ENCODE measurements at regions not wholly inside any gene's neighbourhood (a gene's known extent, or its start where the extent isn't known, plus 50 kb on each side); places are given as distances from the start of the nearest gene placed in this dataset.
"Not testable (repeated sequence)": the region's sequence is repeated elsewhere in the genome, so short reads cannot be mapped to it uniquely, and the experiment has no call there.

DNA sequence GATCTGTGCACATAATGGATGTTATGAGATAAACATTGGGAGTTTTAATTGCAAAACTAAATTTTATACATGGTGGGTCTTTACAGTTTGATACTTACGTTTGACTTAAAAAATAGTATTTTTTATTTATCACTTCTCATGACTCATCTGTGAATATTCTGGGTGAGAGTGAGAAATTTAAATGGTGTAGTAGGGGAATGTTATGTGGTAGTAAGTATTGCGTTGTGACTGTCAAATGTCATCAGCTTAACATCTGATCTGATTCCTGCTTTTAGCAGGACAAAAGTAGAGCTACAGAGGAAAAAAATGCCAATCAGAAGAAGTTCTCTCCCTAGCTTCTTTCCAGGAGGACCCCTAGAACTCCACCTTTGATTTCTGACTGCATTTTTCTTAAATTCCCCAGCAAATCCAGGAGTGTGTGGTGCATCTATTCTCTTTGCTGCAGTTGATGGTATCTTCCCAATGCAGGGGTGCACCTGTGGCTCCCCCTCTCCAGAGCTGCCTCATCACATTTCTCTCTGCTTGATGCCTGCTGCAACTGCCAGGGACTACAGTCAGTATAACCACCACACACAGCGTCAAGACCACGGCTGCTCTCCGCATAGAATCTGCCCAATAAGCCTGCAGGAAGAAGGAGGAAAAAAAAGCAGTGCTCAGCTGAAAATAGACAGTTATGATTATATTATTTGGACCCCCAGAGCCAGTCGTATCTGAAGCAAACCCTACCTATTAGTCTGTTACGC, 151.3 kb upstream of the THUMPD2 start:
- DNase-seq, result no peak

DNA sequence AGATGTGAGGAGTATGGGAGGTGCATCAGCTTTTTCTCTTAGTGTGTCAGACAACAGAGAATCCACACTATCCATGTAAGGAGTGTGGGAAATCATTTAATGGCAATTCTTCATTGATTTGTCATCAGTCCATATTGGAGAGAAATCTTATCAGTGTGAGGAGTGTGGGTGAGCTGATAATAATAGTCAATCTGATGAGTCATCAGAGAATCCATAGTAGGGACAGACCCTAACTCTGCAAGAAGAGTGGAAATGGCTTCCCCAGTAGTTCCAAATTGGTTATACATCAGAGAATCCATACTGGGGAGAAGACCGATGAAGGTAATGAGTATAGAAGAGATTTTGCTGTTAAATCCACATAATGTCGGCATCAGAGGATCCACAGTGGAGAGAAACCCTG, 150.5 kb upstream of the THUMPD2 start:
- no peak for DNase-seq

DNA sequence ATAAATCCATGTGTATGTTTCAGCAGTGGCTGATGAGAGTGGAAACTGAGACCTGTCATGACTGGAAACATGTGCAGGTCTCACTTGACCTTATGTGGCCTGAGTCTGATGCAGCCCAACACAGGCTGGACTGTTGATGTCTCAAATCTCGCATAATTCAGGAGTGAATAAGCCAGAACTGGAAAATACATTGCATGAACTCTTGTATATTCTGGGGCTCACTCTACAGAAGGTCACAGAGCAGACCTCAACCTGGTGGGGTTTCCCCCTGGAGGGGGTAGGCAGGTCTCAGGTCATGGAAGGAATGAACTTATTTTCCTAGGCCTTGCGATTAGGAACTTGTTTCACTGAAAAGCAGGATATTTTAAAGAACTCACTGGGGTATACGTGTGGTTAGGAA, 146.3 kb upstream of the THUMPD2 start:
- DNase-seq, result no peak

DNA sequence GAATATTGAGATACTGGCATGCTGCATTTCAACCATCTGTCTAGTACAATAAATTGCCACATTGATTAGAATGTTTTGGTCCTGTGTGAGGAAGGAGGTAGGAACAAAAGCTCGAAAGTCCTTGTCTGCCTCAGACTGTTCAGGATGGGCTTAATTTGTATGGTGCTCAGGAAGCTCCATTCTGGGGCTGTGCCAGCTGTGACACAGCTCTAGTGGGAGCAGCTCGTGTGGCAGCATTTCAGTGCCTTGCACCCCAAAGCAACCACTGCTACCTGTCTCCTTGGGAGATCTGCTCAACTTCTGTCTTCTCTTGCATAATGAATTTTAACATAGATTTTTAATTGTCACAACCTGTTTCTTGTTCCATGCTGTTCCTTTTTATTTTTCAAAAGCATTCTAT, 144.4 kb upstream of the THUMPD2 start:
- no peak for DNase-seq

DNA sequence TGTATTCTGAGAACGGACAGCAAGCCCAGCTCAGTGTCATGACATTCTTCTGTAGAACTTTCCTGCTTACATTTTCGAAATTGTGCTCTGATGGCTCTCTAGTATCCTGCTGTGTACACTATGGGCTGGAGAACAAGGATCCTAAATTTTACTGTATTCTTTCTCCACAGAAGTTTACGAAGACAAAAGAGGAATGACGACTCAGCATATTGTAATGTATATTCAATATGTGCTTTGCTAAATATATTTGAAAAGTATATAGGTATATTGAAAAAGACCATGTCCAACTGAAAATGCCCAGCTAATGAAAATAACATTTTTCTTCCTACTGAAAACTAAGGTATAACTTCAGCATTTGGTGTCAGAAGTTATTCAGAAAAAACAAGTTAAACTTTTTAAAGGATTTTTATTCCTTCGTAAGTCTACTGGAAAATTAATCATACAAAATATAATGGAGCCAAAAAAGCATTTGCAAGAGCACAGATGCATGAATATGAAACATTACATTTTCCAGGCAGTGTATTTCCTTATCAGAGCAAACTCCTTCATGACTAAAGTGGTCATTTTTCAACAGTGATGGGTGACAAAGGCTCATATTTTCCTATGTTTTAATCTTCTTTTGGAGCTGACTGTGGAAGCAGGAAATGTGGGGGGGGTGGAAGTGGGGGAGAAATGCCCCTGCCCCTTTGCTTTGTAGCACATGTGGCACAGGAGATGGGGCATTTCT, 143.8 kb upstream of the THUMPD2 start:
- DNase-seq, result no peak

DNA sequence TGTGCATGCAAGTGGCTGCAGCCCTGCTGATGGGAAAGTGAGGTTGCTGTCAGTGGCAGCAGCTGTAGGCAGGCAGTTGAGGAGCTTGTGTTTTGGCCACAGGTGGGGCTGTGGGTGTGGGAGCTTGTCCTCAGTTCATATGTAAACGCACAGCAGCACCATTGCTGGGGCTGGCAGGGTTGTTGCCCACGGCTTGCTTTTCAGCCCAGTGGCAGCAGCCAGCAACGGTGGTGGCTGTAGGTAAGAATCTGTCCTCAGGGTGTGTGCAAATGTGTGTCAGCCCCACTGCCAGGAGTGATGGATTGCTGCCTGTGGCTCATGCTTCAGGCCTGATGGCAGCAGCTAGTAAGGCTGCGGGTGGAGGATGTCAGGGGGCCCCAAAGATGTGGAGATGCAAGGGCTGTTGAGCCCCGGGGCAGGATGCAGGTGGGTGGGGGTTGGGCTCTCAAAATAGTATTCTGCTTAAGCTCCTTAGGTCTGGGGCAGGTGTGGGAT, 141.3 kb upstream of the THUMPD2 start:
- DNase-seq, result no peak

DNA sequence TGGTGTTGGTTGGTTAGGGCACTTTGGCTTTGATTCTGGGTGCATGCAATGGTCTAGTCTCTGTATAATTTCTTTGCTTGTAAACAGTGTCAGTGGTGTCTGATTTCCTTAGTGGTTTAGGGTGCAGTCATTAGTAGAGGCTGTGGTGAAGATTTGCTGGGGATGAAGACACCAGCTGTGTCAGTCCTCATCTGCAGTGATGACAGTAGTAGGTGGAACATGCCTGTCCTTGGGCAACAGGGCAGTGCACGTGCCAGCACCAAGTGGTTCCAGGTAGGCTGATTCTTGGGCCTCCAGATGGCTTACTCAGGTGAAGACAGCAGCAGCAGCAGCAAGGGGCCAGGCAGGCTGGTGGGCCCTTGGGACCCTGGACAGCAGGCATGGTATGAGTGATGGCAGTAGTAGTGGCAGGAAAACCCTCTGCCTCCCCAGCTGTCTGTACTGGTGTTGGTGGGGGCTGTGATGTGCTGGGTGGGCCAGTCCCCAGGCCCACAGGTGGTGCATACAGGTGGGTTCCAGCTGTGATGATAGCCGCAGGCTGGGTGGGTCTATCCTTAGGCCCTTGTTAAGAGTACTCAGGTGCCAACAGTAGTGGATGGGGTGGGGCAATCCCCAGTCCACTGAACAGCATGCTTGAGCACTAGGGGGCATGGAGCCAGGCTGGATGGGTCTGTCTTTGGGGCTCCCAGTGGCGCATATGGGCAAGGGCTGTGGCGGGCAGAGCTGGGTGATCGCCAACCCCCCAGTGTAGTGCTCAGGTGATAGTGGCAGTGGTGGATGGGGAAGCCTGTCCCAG, 140.7 kb upstream of the THUMPD2 start:
- no peak for DNase-seq

- DNase-seq, result no peak
These were observed 139.8 kb upstream of the THUMPD2 start for GRCh38 chr2:39918886-39919285.

DNA sequence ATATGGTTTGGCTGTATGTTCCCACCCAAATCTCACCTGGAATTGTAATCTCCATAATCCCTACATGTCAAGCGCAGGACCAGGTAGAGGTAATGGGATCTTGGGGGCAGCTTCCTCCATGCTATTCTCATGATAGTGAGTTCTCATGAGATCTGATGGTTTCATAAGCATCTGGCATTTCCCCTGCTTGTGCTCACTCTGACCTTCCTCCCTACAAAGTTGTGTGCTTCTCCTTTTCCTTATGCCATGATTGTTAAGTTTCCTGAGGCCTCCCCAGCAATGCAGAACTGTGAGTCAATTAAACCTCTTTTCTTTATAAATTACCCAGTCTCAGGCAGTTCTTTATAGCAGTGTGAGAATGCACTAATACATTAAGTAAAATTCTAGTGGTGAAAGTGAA, 138.3 kb upstream of the THUMPD2 start:
- not testable (repeated sequence) for DNase-seq

DNA sequence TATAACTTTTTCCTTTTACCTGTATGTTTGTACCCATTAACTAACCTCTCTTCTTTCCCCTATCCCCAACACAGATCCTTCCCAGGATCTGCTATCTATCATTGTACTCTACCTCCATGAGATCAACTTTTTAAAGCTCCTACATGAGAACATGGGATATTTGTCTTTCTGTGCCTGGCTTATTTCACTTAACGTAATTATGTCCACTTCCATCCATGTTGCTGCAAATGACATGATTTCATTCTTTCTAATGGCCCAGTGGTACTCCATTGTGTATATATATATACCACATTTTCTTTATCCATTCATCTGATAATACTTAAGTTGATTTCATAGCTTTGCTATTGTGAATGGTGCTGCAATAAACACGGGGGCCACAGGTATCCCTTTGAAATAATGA, 135.9 kb upstream of the THUMPD2 start:
- no peak for DNase-seq

GRCh38 chr2:39913648-39914461, 134.8 kb upstream of the THUMPD2 start:
- peak in 1 of 56 donors; percentile 27 for DNase-seq

GRCh38 chr2:39902103-39902502, 123.0 kb upstream of the THUMPD2 start:
- DNase-seq, result peak in 3 of 56 donors; percentile 4 to 45 (median 15)

DNA sequence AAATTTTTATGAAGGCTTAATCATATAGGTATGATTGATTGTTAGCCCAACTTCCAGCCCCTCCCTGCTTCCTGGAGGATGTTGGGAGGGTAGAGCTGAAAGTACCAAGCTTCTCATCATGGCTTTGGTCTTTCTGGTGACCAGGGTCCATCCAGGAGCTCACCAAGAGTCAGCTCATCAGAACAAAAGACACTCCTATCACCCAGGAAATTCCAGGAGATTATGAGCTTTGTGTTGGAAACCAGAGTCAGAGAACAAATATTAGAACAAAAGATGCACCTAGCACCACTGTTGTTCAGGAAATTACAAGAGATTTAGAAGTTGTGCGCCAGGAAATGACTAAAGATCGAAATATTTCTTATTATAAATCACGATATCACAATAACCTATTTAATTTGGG, 119.9 kb upstream of the THUMPD2 start:
- DNase-seq, result no peak

DNA sequence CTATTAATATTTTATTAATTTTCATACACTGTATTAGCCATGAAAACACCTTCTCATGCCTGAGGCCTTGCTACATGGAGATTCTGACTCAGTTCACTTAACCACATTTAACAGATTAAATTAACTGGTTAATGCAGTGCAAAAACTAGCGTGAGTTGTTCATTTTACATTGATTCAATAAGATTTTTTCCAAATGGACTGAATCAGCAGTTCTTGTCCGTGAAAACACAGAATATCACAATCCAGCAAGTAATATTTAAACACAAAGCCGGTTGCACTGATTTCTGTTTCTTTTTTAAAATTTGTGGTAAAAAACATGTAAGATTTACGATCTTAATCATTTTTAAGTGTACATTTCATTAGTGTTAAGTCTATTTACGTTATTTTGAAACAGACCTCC, 118.2 kb upstream of the THUMPD2 start:
- DNase-seq, result no peak

DNA sequence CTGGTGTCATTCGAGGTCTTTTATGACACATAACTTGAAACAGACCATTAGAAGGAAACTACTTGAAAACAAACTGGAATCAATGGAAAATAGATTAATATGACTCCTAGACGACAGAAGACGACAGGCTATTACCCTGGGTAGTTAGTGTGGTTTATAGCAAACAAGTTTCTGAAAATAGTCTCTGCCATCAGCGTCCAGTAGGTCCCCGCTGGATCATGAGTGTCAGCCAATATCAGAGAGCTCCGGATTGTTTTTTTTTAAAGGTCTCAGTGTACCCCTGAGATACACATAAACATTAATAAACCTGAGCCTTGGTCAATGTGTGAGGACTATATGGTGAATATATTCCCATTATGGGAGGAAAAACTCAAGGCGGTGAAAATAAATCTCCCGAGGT, 115.0 kb upstream of the THUMPD2 start:
- DNase-seq, result no peak

GRCh38 chr2:39893616-39894015, 114.6 kb upstream of the THUMPD2 start:
- no peak for DNase-seq

DNA sequence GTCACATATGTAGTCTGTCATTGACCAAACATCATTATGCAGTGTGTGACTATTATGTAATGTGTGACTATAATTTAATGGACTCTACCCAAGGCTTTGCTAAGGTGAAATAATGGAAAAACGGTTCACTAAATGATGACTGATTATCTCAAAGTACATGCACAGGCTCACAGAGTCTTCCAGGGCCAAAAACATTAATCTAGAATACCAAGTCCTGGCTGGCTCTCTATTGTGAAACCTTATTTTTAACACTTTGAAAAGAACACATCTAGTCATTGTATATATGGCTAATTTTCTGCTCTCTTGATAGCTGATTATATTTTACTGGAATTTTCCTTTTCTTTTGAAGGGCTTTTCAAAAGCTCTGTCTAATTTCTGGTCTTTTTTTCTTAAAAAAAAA, 102.9 kb upstream of the THUMPD2 start:
- DNase-seq, result no peak

GRCh38 chr2:39881494-39881893, 102.4 kb upstream of the THUMPD2 start:
- no peak for DNase-seq

GRCh38 chr2:39879001-39879400, 99.9 kb upstream of the THUMPD2 start:
- not testable (repeated sequence) for DNase-seq

DNA sequence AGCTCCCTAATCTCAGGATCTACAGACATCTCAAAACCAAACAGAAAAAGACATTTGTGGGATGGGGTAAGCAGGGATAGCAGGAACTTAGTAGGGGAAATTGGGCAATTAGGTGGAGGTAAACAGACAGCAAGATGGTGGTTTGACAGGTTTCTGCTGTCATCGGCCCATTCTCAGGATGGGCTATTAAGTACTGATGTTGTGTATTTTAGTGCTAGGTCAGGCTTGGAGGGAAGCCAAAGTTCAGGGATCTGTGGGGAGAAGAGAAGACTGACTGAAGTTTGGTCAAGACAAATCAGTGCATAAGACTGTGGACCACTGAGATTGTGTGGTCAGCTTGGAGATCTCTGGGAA, 96.8 kb upstream of the THUMPD2 start:
- no peak for DNase-seq
